B cell (primary cell): ENCODE measurements at regions not wholly inside any gene's neighbourhood (a gene's known extent, or its start where the extent isn't known, plus 50 kb on each side); places are given as distances from the start of the nearest gene placed in this dataset.

Experiments used
- ATAC-seq: fragments of 200-7000 bp; cut with Tn5 transposase; one replicate; pipeline ENCODE4 v1.10.0; 2021; ENCODE audit warnings: low read depth, mild to moderate bottlenecking, moderate number of reproducible peaks, moderate library complexity
- CTCF ChIA-PET: fragments of 350-600 bp; sonication (Branson Sonifier 250); formaldehyde crosslinking; loops from one replicate; lab custom pipeline; 2021; ENCODE audit warnings: antibody characterized with exemption, inconsistent platforms; lab: Charles Lee
- POLR2A ChIA-PET: fragments of 350-600 bp; sonication (Branson Sonifier 250); formaldehyde crosslinking; loops from one replicate; lab custom pipeline; 2021; ENCODE audit warnings: antibody characterized with exemption; lab: Charles Lee
- DNase-seq: peaks from one replicate; pipeline ENCODE4 v3.0.0; 2013
- H2AFZ ChIP-seq: 2 replicates; pipeline ENCODE4 v1.6.1; 2012; ENCODE audit warnings: mild to moderate bottlenecking, low read depth, low read length; ENCODE audit not compliant: insufficient read depth, poor library complexity, severe bottlenecking
- H3K27ac ChIP-seq, 2 donors: 1 replicate in 1 of 2; 2 replicates in 1 of 2; pipeline ENCODE4 v1.5.1; 2012 to 2013; ENCODE audit warnings: low read length in 2 of 2, mild to moderate bottlenecking in 2 of 2, moderate library complexity in 1 of 2
- H3K27me3 ChIP-seq, 4 experiments: fragments of 200-600 bp in 1 of 4; sonication (generic) in 1 of 4; replicated peaks in 1 of 4; 1 replicate in 2 of 4; 2 replicates in 2 of 4; pipeline versions ENCODE4 v1.6.1 to v1.7.0; 2013 to 2016; ENCODE audit warnings: low read length in 3 of 4, mild to moderate bottlenecking in 2 of 4, mixed read lengths in 1 of 4, moderate library complexity in 1 of 4; ENCODE audit not compliant: insufficient read depth in 4 of 4, control insufficient read depth in 3 of 4; ENCODE audit errors: control extremely low read depth in 1 of 4
- H3K36me3 ChIP-seq, 2 experiments: replicated peaks in 1 of 2; 1 replicate in 1 of 2; 2 replicates in 1 of 2; pipeline versions ENCODE4 v1.6.1 to v1.7.1; 2013; ENCODE audit warnings: low read length in 1 of 2; ENCODE audit not compliant: insufficient read depth in 2 of 2, control insufficient read depth in 1 of 2; ENCODE audit errors: control extremely low read depth in 1 of 2, extremely low read depth in 1 of 2
- H3K4me1 ChIP-seq, 2 donors: fragments of 200-600 bp in 1 of 2; sonication (generic) in 1 of 2; 1 replicate in 1 of 2; 2 replicates in 1 of 2; pipeline versions ENCODE4 v1.5.1 to v1.6.1; 2013 to 2017; ENCODE audit warnings: low read length in 2 of 2; ENCODE audit not compliant: control insufficient read depth in 2 of 2, insufficient read depth in 2 of 2
- H3K4me2 ChIP-seq: replicated peaks from 2 replicates; pipeline ENCODE3; 2012; ENCODE audit warnings: mild to moderate bottlenecking, low read depth, low read length; ENCODE audit not compliant: poor library complexity, severe bottlenecking
- H3K4me3 ChIP-seq, 5 experiments: fragments of 200-600 bp in 1 of 5; sonication (generic) in 1 of 5; 1 replicate in 3 of 5; 2 replicates in 2 of 5; pipeline versions ENCODE4 v1.5.1 to v1.7.0; 2011 to 2016; ENCODE audit warnings: low read length in 4 of 5, mild to moderate bottlenecking in 4 of 5, low read depth in 2 of 5, control low read depth in 1 of 5, moderate library complexity in 1 of 5; ENCODE audit not compliant: insufficient read depth in 1 of 5; ENCODE audit errors: control extremely low read depth in 1 of 5, extremely low read depth in 1 of 5
- H3K79me2 ChIP-seq: fragments of 200-600 bp; sonication (generic); one replicate; pipeline ENCODE4 v1.6.0; 2016; ENCODE audit warnings: low read length; ENCODE audit not compliant: control insufficient read depth, insufficient read depth
- H3K9ac ChIP-seq: fragments of 200-600 bp; sonication (generic); 2 replicates; pipeline ENCODE4 v1.6.1; 2017; ENCODE audit warnings: mild to moderate bottlenecking, low read length, moderate library complexity
- H3K9me3 ChIP-seq, 3 donors: one replicate each; pipeline versions ENCODE4 v1.6.1 to v1.7.1; 2013; ENCODE audit warnings: low read length in 2 of 3; ENCODE audit not compliant: control insufficient read depth in 2 of 3, insufficient read depth in 1 of 3; ENCODE audit errors: control extremely low read depth in 1 of 3
- H4K20me1 ChIP-seq: 2 replicates; pipeline ENCODE4 v1.6.0; 2012; ENCODE audit warnings: mild to moderate bottlenecking, low read length; ENCODE audit not compliant: insufficient read depth, control insufficient read depth, poor library complexity, severe bottlenecking
- H3K27ac Mint-ChIP-seq: one replicate; pipeline ENCODE4 v1.8.0; 2021; ENCODE audit warnings: mixed read lengths
- H3K27me3 Mint-ChIP-seq: one replicate; pipeline ENCODE4 v1.8.0; 2021; ENCODE audit warnings: mixed read lengths
- H3K4me1 Mint-ChIP-seq: one replicate; pipeline ENCODE4 v1.8.0; 2021; ENCODE audit warnings: mixed read lengths
- H3K4me3 Mint-ChIP-seq: one replicate; pipeline ENCODE4 v1.8.0; 2021; ENCODE audit warnings: mixed read lengths
- H3K9me3 Mint-ChIP-seq: one replicate; pipeline ENCODE4 v1.8.0; 2022; ENCODE audit warnings: mixed read lengths; ENCODE audit not compliant: insufficient read depth
- EZH2 ChIP-seq: IDR thresholded peaks from 2 replicates; pipeline ENCODE4 v1.6.1; 2012; ENCODE audit warnings: borderline replicate concordance, low read depth, mild to moderate bottlenecking, moderate library complexity, low read length; ENCODE audit not compliant: insufficient read depth, poor library complexity, severe bottlenecking
- whole genome bisulfite sequencing: methylation state at CpG from one replicate; pipeline ENCODE4 v1.1.5; 2013; ENCODE audit warnings: missing lambda C conversion rate; ENCODE audit not compliant: insufficient coverage; 5-methylcytosine and 5-hydroxymethylcytosine counted together
- intact Hi-C: fragments of 100-400 bp; cut with micrococcal nuclease; formaldehyde crosslinking; loops from one replicate; pipeline ENCODE4 v1.10.0; 2022
- TF ChIP-seq, protein P1 (sequence below): fragments of 200-600 bp; IDR thresholded peaks from one replicate; pipeline ENCODE4 v1.8.0; 2022; ENCODE audit warnings: antibody characterized with exemption, mild to moderate bottlenecking

DNA sequence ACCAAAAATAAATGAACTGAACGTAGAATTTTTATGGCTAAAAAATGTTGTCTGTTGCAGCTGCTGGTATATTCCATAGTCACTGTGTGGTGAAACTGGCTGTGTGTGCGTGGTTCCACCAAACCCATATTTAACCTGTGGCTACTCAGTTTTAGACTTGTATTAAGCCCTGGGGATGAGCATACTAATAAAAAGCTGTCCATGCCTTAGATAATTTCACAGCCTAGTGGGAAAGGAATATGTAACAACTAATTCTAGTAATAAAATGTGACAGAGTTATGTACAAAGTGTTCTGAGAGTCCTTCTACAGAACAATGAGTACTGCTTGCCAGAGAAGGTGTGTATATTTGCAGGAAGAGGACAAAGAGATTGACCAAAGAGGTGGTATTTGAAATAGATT lies 125.5 kb downstream of the TMTC3 start:
- Mint-ChIP-seq H3K9me3 (no peaks in the 10 kb centered on the region), H3K27ac (no peak overlapping the region), H3K27me3 (no peaks in the 10 kb centered on the region), H3K4me1 (no peaks in the 10 kb centered on the region), H3K4me3 (no peak overlapping the region)
- Histone ChIP-seq H3K27me3 (no peaks in the 10 kb centered on the region), H3K9ac (no peak overlapping the region), H3K4me1 (no peaks in the 10 kb centered on the region), H3K27ac (no peak overlapping the region), H3K36me3 (no peaks in the 10 kb centered on the region), H4K20me1 (no peaks in the 10 kb centered on the region), H3K4me3 (no peak overlapping the region), H2AFZ (no peak overlapping the region), H3K4me2 (no peak overlapping the region), H3K9me3 (no peaks in the 10 kb centered on the region), H3K79me2 (no peaks in the 10 kb centered on the region)
- WGBS = no CpG with 5 or more reads among the region's 2 CpGs
- TF ChIP-seq, protein P1, sequence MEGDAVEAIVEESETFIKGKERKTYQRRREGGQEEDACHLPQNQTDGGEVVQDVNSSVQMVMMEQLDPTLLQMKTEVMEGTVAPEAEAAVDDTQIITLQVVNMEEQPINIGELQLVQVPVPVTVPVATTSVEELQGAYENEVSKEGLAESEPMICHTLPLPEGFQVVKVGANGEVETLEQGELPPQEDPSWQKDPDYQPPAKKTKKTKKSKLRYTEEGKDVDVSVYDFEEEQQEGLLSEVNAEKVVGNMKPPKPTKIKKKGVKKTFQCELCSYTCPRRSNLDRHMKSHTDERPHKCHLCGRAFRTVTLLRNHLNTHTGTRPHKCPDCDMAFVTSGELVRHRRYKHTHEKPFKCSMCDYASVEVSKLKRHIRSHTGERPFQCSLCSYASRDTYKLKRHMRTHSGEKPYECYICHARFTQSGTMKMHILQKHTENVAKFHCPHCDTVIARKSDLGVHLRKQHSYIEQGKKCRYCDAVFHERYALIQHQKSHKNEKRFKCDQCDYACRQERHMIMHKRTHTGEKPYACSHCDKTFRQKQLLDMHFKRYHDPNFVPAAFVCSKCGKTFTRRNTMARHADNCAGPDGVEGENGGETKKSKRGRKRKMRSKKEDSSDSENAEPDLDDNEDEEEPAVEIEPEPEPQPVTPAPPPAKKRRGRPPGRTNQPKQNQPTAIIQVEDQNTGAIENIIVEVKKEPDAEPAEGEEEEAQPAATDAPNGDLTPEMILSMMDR = no peak
- TF ChIP-seq EZH2 = no peak
- POLR2A ChIA-PET = no interaction called here
- DNase-seq (no peak), ATAC-seq (no peak)
- CTCF ChIA-PET = no interaction called here
- intact Hi-C loops = no loop called here

DNA sequence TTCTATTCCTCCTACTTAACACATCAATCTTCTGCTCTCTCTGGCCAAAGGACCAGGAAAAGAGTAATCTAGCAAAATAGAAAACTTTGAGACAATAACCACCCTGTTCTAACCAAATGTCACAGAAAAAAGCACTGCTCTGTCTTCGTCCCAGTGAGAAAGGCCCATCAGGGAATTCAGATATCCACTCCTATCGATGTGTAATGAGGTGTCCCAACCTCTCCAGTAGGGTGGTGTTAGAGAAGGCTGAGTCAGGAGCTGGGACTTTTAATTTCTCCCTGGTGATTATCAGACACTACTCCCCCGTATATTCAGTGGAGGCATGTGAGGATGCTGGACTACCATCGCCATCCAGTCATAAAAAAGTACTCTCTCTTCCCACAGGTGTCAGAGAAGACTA lies 130.3 kb downstream of the TMTC3 start:
- Histone ChIP-seq H2AFZ (no peak overlapping the region), H3K4me2 (no peak overlapping the region), H3K9ac (no peak overlapping the region), H3K27ac (no peak overlapping the region), H3K9me3 (no peaks in the 10 kb centered on the region), H3K36me3 (no peaks in the 10 kb centered on the region), H3K27me3 (no peaks in the 10 kb centered on the region), H3K79me2 (no peaks in the 10 kb centered on the region), H4K20me1 (no peaks in the 10 kb centered on the region), H3K4me3 (no peak overlapping the region), H3K4me1 (no peaks in the 10 kb centered on the region)
- WGBS = no CpG with 5 or more reads among the region's 4 CpGs
- DNase-seq (no peak), ATAC-seq (no peak)
- ChIA-PET POLR2A (no interaction called here), CTCF (no interaction called here)
- intact Hi-C loops = no loop called here
- Mint-ChIP-seq H3K4me1 (no peaks in the 10 kb centered on the region), H3K27ac (no peak overlapping the region), H3K4me3 (no peak overlapping the region), H3K27me3 (no peaks in the 10 kb centered on the region), H3K9me3 (no peaks in the 10 kb centered on the region)
- no peak for TF ChIP-seq EZH2
- TF ChIP-seq, protein P1 = no peak
